ENCODE measurements at regions not wholly inside any gene's neighbourhood (a gene's known extent, or its start where the extent isn't known, plus 50 kb on each side); places are given as distances from the start of the nearest gene placed in this dataset.

- Histone ChIP-seq H3K27ac (ENCODE audit: insufficient read length, low read depth, low read length) (no peak overlapping the region), H3K79me1 (ENCODE audit: insufficient read depth, low read depth, low read length, poor library complexity, severe bottlenecking) (no peaks in the 10 kb centered on the region), H4K20me1 (ENCODE audit: control insufficient read depth, insufficient read depth, insufficient read length) (no peaks in the 10 kb centered on the region), H3K14ac (ENCODE audit: insufficient read depth, low read length) (no peak overlapping the region), H4K5ac (ENCODE audit: insufficient read length, low read depth, low read length) (no peak overlapping the region), H3K4me1 (ENCODE audit: insufficient read depth, low read length) (peaks cover 14% of the 10 kb centered on the region; the same call in 1 of the 2 replicates), H2BK20ac (ENCODE audit: low read depth, low read length, poor library complexity, severe bottlenecking) (no peak overlapping the region), H3K9ac (ENCODE audit: extremely low read depth, insufficient read length, low read length) (no peak overlapping the region), H4K91ac (ENCODE audit: insufficient read length, low read depth, low read length) (no peak overlapping the region), H2AK5ac (ENCODE audit: insufficient read length, low read length) (no peak overlapping the region), H2BK15ac (ENCODE audit: low read depth, low read length) (no peak overlapping the region), H2BK5ac (ENCODE audit: insufficient read length, low read length) (no peak overlapping the region), H3K27me3 (ENCODE audit: insufficient read depth, low read length) (no peaks in the 10 kb centered on the region), H3K4me2 (ENCODE audit: insufficient read depth, insufficient read length, low read length) (no peak overlapping the region), H3K79me2 (ENCODE audit: insufficient read depth, low read length) (no peaks in the 10 kb centered on the region), H3K18ac (ENCODE audit: insufficient read length, low read depth, low read length) (no peak overlapping the region), H4K8ac (replicated peaks; ENCODE audit: insufficient read length, low read depth, low read length) (no peak overlapping the region), H3K4ac (ENCODE audit: low read depth, low read length) (no peak overlapping the region), H3K23ac (ENCODE audit: insufficient read length, low read depth, low read length) (no peak overlapping the region), H3K9me3 (ENCODE audit: control insufficient read depth, low read depth, low read length) (no peaks in the 10 kb centered on the region), H3K56ac (ENCODE audit: insufficient read length, low read depth, low read length) (no peak overlapping the region), H2BK12ac (ENCODE audit: insufficient read length, low read depth, low read length) (no peak overlapping the region), H3T11ph (ENCODE audit: low read length) (no peak overlapping the region), H3K23me2 (ENCODE audit: insufficient read length, low read depth, low read length, poor library complexity, severe bottlenecking) (no peaks in the 10 kb centered on the region), H2BK120ac (ENCODE audit: low read depth, low read length, poor library complexity, severe bottlenecking) (no peak overlapping the region), H2AFZ (ENCODE audit: low read length) (no peak overlapping the region)
- TF ChIP-seq CTCF (conservative IDR thresholded peaks at IDR 0.05) = no peak
- WGBS (ENCODE audit: extremely low coverage, insufficient read length, low lambda C conversion rate) = no CpG with 5 or more reads among the region's 5 CpGs
- Mint-ChIP-seq H3K9me3 (no peaks in the 10 kb centered on the region), H3K27ac (no peak overlapping the region; a peak in 2 of 7 replicates), H3K36me3 (ENCODE audit: insufficient read depth in 1 of 3, low read depth in 3 of 3) (no peaks in the 10 kb centered on the region), H3K4me3 (no peak overlapping the region), H3K4me1 (peaks cover 18 to 29% of the 10 kb centered on the region in 2 experiments), H3K27me3 (ENCODE audit: low read depth) (no peaks in the 10 kb centered on the region)
- no peak for DNase-seq
These were observed 111.9 kb upstream of the TSC22D2 start for GRCh38 chr3:150296123-150296735.
